K562 (cell line): ENCODE measurements at regions not wholly inside any gene's neighbourhood (a gene's known extent, or its start where the extent isn't known, plus 50 kb on each side); places are given as distances from the start of the nearest gene placed in this dataset.

ENCODE experiments used
- ATAC-seq: fragments of 200-7000 bp; cut with Tn5 transposase; 3 replicates; pipeline ENCODE4 v1.9.1; 2020; ENCODE audit warnings: moderate library complexity
- BruUV-seq: library from RNA; stranded (reverse); fragments of 400-500 nt; replicated peaks from 2 replicates; lab custom pipeline; 2021; lab: Mats Ljungman, UMichigan
- CTCF ChIA-PET: fragments of 300-600 bp; formaldehyde crosslinking; extraction: SDS; loops from one replicate; lab custom pipeline; 2021; ENCODE audit warnings: low intra/inter-chr PET ratio; lab: Yijun Ruan, JAX
- POLR2A ChIA-PET: fragments of 300-600, 350-650 bp; sonication (Branson Sonifier 250); formaldehyde crosslinking; extraction: SDS; loops from one replicate; lab custom pipeline; 2021; ENCODE audit warnings: antibody characterized with exemption, inconsistent platforms; lab: Yijun Ruan, JAX
- DNase-seq, 4 experiments: peaks; one replicate each; pipeline versions ENCODE4 v3.0.0 to v3.0.0-alpha.2; 2011 to 2018; ENCODE audit warnings: low spot score in 3 of 4, mixed read lengths in 3 of 4; ENCODE audit errors: extremely low read depth in 1 of 4
- FAIRE-seq: peaks from 2 replicates; lab custom pipeline; 2011; peaks lifted over from hg19 to GRCh38; lab: Jason Lieb, UNC
- H2AFZ ChIP-seq: 2 replicates; pipeline ENCODE4 v1.6.0; 2011; ENCODE audit warnings: low read depth, low read length, control low read depth, inconsistent platforms
- H3K27ac ChIP-seq: fragments of 200-600 bp; 3 replicates; pipeline ENCODE4 v1.8.0; 2011; ENCODE audit warnings: low read depth, mild to moderate bottlenecking, control low read depth, inconsistent platforms, low read length, moderate library complexity, mixed read lengths; ENCODE audit errors: extremely low read depth
- H3K27me3 ChIP-seq, 2 experiments: fragments of 300-600 bp in 1 of 2; 2 replicates in 1 of 2; 3 replicates in 1 of 2; pipeline versions ENCODE4 v1.6.0 to v1.8.0; 2011; ENCODE audit warnings: inconsistent platforms in 2 of 2, low read length in 2 of 2, mild to moderate bottlenecking in 1 of 2, mixed read lengths in 1 of 2, moderate library complexity in 1 of 2; ENCODE audit not compliant: control insufficient read depth in 2 of 2, insufficient read depth in 2 of 2
- H3K36me3 ChIP-seq: fragments of 300-600 bp; 3 replicates; pipeline ENCODE4 v1.8.0; 2011; ENCODE audit warnings: mild to moderate bottlenecking, low read length, inconsistent platforms; ENCODE audit not compliant: control insufficient read depth, insufficient read depth
- H3K4me1 ChIP-seq, 2 experiments: fragments of 200-600 bp in 1 of 2; replicated peaks in 1 of 2; 2 replicates in 1 of 2; 3 replicates in 1 of 2; pipeline versions ENCODE4 v1.5.1 to v1.8.0; 2011; ENCODE audit warnings: inconsistent platforms in 2 of 2, low read length in 2 of 2, mild to moderate bottlenecking in 1 of 2, mixed read lengths in 1 of 2, moderate library complexity in 1 of 2; ENCODE audit not compliant: control insufficient read depth in 2 of 2, insufficient read depth in 2 of 2
- H3K4me2 ChIP-seq: 2 replicates; pipeline ENCODE4 v1.6.1; 2011; ENCODE audit warnings: low read length, control low read depth, inconsistent platforms, mixed read lengths; ENCODE audit not compliant: insufficient read depth
- H3K4me3 ChIP-seq: fragments of 200-600 bp; sonication (generic), shearing (Covaris generic); 2 replicates; pipeline ENCODE4 v1.5.1; 2016; ENCODE audit warnings: control low read depth, inconsistent platforms
- H3K79me2 ChIP-seq: fragments of 200-600 bp; 3 replicates; pipeline ENCODE4 v1.8.0; 2011; ENCODE audit warnings: low read length, inconsistent platforms; ENCODE audit not compliant: control insufficient read depth, insufficient read depth
- H3K9ac ChIP-seq, 2 experiments: 2 replicates each; pipeline versions ENCODE4 v1.6.0 to v1.6.1; 2011; ENCODE audit warnings: low read depth in 2 of 2, low read length in 2 of 2, control low read depth in 1 of 2, inconsistent platforms in 1 of 2, mild to moderate bottlenecking in 1 of 2, mixed read lengths in 1 of 2; ENCODE audit not compliant: insufficient read depth in 1 of 2
- H3K9me1 ChIP-seq: one replicate; pipeline ENCODE4 v1.6.0; 2011; ENCODE audit warnings: inconsistent platforms, mild to moderate bottlenecking, low read length, moderate library complexity; ENCODE audit not compliant: control insufficient read depth, insufficient read depth
- H3K9me3 ChIP-seq: replicated peaks from 2 replicates; pipeline ENCODE4 v1.5.1; 2011; ENCODE audit warnings: low read depth, low read length, inconsistent platforms; ENCODE audit not compliant: control insufficient read depth, insufficient read depth
- H4K20me1 ChIP-seq: replicated peaks from 2 replicates; pipeline ENCODE4 v1.6.1; 2011; ENCODE audit warnings: low read length, inconsistent platforms, mixed read lengths; ENCODE audit not compliant: control insufficient read depth, insufficient read depth
- CHD7 ChIP-seq: fragments of 200-600 bp; sonication (generic); IDR thresholded peaks from one replicate; pipeline ENCODE4 v1.6.1; 2012; ENCODE audit warnings: mild to moderate bottlenecking, low read depth, low read length, inconsistent platforms
- ELF4 ChIP-seq: fragments of 450-650 bp; formaldehyde crosslinking; IDR thresholded peaks from 2 replicates; pipeline ENCODE4 v1.4.0; 2022; ENCODE audit warnings: missing genetic modification characterization
- KLF16 ChIP-seq: IDR thresholded peaks from 2 replicates; pipeline ENCODE4 v1.6.1; 2016; ENCODE audit warnings: antibody characterized with exemption
- MAFK ChIP-seq: IDR thresholded peaks from 2 replicates; pipeline ENCODE4 v1.6.1; 2011; ENCODE audit warnings: low read length, improper control_type of control experiment
- POLR2A ChIP-seq: fragments of 450-650 bp; conservative IDR thresholded peaks from 2 replicates; pipeline ENCODE4 v1.6.1; 2016
- SAFB ChIP-seq: fragments of 200-400 bp; formaldehyde crosslinking; IDR thresholded peaks from 2 replicates; pipeline ENCODE4 v1.6.1; 2017; ENCODE audit warnings: low read depth, low read length, borderline replicate concordance
- SNRNP70 ChIP-seq: fragments of 200-400 bp; formaldehyde crosslinking; optimal IDR thresholded peaks from 2 replicates; pipeline ENCODE3; 2017; ENCODE audit warnings: low read depth, low read length
- TRIM28 ChIP-seq: fragments of 450-650 bp; IDR thresholded peaks from 2 replicates; pipeline ENCODE4 v1.6.1; 2017
- YBX1 ChIP-seq: fragments of 450-650 bp; IDR thresholded peaks from 2 replicates; pipeline ENCODE4 v1.7.1; 2016; ENCODE audit warnings: mild to moderate bottlenecking
- ZNF165 ChIP-seq: fragments of 250-450 bp; sonication (Bioruptor Pico); IDR thresholded peaks from 2 replicates; pipeline ENCODE4 v1.4.0; 2020; ENCODE audit warnings: borderline replicate concordance
- WGBS: fragments of 100-300 bp; shearing (Covaris generic); methylation state at CpG from one replicate; pipeline ENCODE4 v1.1.6; 2016; ENCODE audit warnings: low coverage, mixed read lengths; ENCODE audit not compliant: insufficient coverage; ENCODE audit errors: missing lambda C conversion rate; 5-methylcytosine and 5-hydroxymethylcytosine counted together
- in situ Hi-C: fragments of 300-500 bp; cut with MboI; formaldehyde crosslinking; loops from 4 replicates; pipeline ENCODE4 v1.15.0; 2018; ENCODE audit warnings: inconsistent platforms, mixed read lengths
- intact Hi-C: fragments of 100-400 bp; cut with micrococcal nuclease; formaldehyde crosslinking; loops from 2 replicates; pipeline ENCODE4 v1.14.2; 2022
- TF ChIP-seq, protein P1 (sequence below), 2 experiments: fragments of 450-650 bp in 1 of 2; IDR thresholded peaks; 2 replicates each; pipeline ENCODE4 v1.6.1; 2011 to 2017; ENCODE audit warnings: low read depth in 2 of 2, antibody characterized with exemption in 1 of 2, borderline replicate concordance in 1 of 2, low read length in 1 of 2, mild to moderate bottlenecking in 1 of 2, mixed read lengths in 1 of 2; ENCODE audit not compliant: control insufficient read depth in 1 of 2

- Histone ChIP-seq H3K27me3 (no peaks in the 10 kb centered on the region), H3K4me1 (no peaks in the 10 kb centered on the region), H4K20me1 (no peaks in the 10 kb centered on the region), H2AFZ (no peak overlapping the region), H3K4me3 (no peak overlapping the region), H3K9me3 (no peaks in the 10 kb centered on the region), H3K4me2 (no peak overlapping the region), H3K9me1 (no peaks in the 10 kb centered on the region), H3K27ac (no peak overlapping the region), H3K9ac (no peak overlapping the region), H3K36me3 (no peaks in the 10 kb centered on the region), H3K79me2 (no peaks in the 10 kb centered on the region)
- no TSS peak for BruUV-seq
- intact Hi-C loops, result no loop called here
- no peak for ATAC-seq
- ChIA-PET POLR2A (no interaction called here), CTCF (no interaction called here)
- no peak for DNase-seq
- FAIRE-seq, result no peak
- WGBS, result 0% methylated on average over 2 of the region's 3 CpGs
- in situ Hi-C loops, result no loop called here
- TF ChIP-seq POLR2A (no peak), SAFB (no peak), MAFK (no peak), YBX1 (no peak), SNRNP70 (no peak), ELF4 (no peak), ZNF165 (no peak), CHD7 (no peak), KLF16 (no peak), TRIM28 (no peak)
- TF ChIP-seq, protein P1, sequence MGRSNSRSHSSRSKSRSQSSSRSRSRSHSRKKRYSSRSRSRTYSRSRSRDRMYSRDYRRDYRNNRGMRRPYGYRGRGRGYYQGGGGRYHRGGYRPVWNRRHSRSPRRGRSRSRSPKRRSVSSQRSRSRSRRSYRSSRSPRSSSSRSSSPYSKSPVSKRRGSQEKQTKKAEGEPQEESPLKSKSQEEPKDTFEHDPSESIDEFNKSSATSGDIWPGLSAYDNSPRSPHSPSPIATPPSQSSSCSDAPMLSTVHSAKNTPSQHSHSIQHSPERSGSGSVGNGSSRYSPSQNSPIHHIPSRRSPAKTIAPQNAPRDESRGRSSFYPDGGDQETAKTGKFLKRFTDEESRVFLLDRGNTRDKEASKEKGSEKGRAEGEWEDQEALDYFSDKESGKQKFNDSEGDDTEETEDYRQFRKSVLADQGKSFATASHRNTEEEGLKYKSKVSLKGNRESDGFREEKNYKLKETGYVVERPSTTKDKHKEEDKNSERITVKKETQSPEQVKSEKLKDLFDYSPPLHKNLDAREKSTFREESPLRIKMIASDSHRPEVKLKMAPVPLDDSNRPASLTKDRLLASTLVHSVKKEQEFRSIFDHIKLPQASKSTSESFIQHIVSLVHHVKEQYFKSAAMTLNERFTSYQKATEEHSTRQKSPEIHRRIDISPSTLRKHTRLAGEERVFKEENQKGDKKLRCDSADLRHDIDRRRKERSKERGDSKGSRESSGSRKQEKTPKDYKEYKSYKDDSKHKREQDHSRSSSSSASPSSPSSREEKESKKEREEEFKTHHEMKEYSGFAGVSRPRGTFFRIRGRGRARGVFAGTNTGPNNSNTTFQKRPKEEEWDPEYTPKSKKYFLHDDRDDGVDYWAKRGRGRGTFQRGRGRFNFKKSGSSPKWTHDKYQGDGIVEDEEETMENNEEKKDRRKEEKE (IDR thresholded peaks at IDR 0.05; ENCODE audit: borderline replicate concordance in 1 of 2, control insufficient read depth in 1 of 2, low read depth in 2 of 2, low read length in 1 of 2), result no peak
Observed at GRCh38 chr9:10899509-10899908, 286.7 kb upstream of the PTPRD start.
